Endothelial cell (in vitro differentiated cells): ENCODE measurements at regions not wholly inside any gene's neighbourhood (a gene's known extent, or its start where the extent isn't known, plus 50 kb on each side); places are given as distances from the start of the nearest gene placed in this dataset.

Experiments used
- DNase-seq: peaks from one replicate; pipeline ENCODE4 v3.0.0; 2021; ENCODE audit warnings: low spot score
- H3K27ac Mint-ChIP-seq: one replicate; pipeline ENCODE4 v1.8.0; 2021; ENCODE audit warnings: mixed read lengths, inconsistent platforms; ENCODE audit not compliant: unreplicated experiment
- H3K27me3 Mint-ChIP-seq: one replicate; pipeline ENCODE4 v1.8.0; 2021; ENCODE audit warnings: mild to moderate bottlenecking, moderate library complexity, mixed read lengths, inconsistent platforms; ENCODE audit not compliant: unreplicated experiment
- H3K36me3 Mint-ChIP-seq: one replicate; pipeline ENCODE4 v1.8.0; 2021; ENCODE audit warnings: mild to moderate bottlenecking, low read depth, mixed read lengths, inconsistent platforms; ENCODE audit not compliant: unreplicated experiment
- H3K4me1 Mint-ChIP-seq: one replicate; pipeline ENCODE4 v1.8.0; 2021; ENCODE audit warnings: mild to moderate bottlenecking, mixed read lengths, inconsistent platforms; ENCODE audit not compliant: unreplicated experiment
- H3K4me3 Mint-ChIP-seq: one replicate; pipeline ENCODE4 v1.8.0; 2021; ENCODE audit warnings: mild to moderate bottlenecking, mixed read lengths, inconsistent platforms; ENCODE audit not compliant: unreplicated experiment
- H3K9me3 Mint-ChIP-seq: one replicate; pipeline ENCODE4 v1.8.0; 2021; ENCODE audit warnings: mixed read lengths, inconsistent platforms; ENCODE audit not compliant: unreplicated experiment
- TF ChIP-seq, protein P1 (sequence below): fragments of 200-600 bp; sonication (generic); IDR thresholded peaks from one replicate; pipeline ENCODE4 v1.5.0; 2021; ENCODE audit warnings: antibody characterized with exemption; ENCODE audit not compliant: unreplicated experiment

DNA sequence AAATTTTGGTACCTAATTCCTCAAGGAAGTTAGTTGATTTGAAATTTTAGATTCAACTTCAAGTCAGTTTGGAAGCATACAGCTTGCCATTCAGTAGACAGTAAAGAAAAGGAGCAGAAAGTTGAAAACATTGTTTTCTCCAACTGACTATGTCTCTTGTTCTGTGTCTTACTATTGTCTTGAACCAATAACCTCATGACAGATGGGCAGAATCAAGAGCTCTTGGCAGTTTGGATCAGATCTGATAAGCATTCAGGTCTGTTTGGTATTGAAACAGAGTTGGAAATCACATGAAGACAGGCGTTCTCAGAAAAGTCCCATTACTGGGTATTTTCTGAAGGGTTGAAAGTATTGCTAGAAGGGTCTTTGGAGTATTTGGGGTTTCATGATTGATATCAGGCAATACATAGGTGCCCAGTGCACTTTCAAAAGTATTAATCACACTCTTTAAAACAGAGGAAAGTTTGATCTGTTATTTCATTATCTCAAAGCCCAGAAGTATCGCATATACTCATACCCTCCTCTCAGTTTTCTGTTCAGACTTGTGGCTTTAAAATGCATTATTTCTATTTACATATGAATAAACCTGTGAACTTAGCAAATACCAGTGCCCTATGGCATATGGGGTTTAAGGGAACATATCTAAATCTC lies 428.4 kb upstream of the ZEB2 start:
- peaks cover 3% of the 10 kb centered on the region for H3K27me3 Mint-ChIP-seq
- H3K27ac Mint-ChIP-seq, result no peak overlapping the region
- no peaks in the 10 kb centered on the region for H3K4me1 Mint-ChIP-seq
- TF ChIP-seq, protein P1, sequence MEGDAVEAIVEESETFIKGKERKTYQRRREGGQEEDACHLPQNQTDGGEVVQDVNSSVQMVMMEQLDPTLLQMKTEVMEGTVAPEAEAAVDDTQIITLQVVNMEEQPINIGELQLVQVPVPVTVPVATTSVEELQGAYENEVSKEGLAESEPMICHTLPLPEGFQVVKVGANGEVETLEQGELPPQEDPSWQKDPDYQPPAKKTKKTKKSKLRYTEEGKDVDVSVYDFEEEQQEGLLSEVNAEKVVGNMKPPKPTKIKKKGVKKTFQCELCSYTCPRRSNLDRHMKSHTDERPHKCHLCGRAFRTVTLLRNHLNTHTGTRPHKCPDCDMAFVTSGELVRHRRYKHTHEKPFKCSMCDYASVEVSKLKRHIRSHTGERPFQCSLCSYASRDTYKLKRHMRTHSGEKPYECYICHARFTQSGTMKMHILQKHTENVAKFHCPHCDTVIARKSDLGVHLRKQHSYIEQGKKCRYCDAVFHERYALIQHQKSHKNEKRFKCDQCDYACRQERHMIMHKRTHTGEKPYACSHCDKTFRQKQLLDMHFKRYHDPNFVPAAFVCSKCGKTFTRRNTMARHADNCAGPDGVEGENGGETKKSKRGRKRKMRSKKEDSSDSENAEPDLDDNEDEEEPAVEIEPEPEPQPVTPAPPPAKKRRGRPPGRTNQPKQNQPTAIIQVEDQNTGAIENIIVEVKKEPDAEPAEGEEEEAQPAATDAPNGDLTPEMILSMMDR, result no peak
- H3K36me3 Mint-ChIP-seq, result no peaks in the 10 kb centered on the region
- no peak for DNase-seq
- H3K4me3 Mint-ChIP-seq, result no peak overlapping the region
- no peaks in the 10 kb centered on the region for H3K9me3 Mint-ChIP-seq

GRCh38 chr2:144947709-144948037 lies 427.8 kb upstream of the ZEB2 start:
- no peak overlapping the region for H3K4me3 Mint-ChIP-seq
- H3K27ac Mint-ChIP-seq, result no peak overlapping the region
- H3K27me3 Mint-ChIP-seq, result peaks cover 3% of the 10 kb centered on the region
- no peaks in the 10 kb centered on the region for H3K36me3 Mint-ChIP-seq
- DNase-seq, result no peak
- TF ChIP-seq, protein P1, result no peak
- H3K9me3 Mint-ChIP-seq, result no peaks in the 10 kb centered on the region
- H3K4me1 Mint-ChIP-seq, result no peaks in the 10 kb centered on the region

DNA sequence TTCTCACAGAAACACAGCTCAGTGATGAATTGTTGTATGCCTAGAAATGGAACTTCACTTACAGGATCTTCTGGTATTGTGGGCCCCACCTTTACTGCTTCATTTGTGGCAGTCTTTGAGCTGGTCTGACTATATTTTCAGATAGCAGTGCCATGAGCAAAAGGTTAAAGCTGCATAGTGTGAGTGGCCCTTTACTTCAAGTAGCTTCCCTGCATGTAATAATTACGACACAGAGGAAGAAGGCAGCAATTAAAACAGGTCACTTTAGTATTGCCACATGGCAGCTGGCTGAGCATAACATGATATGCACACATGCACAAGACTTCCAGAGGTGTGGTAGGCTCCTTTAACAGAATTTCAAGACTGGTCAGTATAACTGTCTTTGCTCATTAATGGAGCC lies 426.3 kb upstream of the ZEB2 start:
- H3K27ac Mint-ChIP-seq, result no peak overlapping the region
- no peak for DNase-seq
- peaks cover 3% of the 10 kb centered on the region for H3K27me3 Mint-ChIP-seq
- no peaks in the 10 kb centered on the region for H3K9me3 Mint-ChIP-seq
- H3K36me3 Mint-ChIP-seq, result no peaks in the 10 kb centered on the region
- no peaks in the 10 kb centered on the region for H3K4me1 Mint-ChIP-seq
- TF ChIP-seq, protein P1, result no peak
- H3K4me3 Mint-ChIP-seq, result no peak overlapping the region

DNA sequence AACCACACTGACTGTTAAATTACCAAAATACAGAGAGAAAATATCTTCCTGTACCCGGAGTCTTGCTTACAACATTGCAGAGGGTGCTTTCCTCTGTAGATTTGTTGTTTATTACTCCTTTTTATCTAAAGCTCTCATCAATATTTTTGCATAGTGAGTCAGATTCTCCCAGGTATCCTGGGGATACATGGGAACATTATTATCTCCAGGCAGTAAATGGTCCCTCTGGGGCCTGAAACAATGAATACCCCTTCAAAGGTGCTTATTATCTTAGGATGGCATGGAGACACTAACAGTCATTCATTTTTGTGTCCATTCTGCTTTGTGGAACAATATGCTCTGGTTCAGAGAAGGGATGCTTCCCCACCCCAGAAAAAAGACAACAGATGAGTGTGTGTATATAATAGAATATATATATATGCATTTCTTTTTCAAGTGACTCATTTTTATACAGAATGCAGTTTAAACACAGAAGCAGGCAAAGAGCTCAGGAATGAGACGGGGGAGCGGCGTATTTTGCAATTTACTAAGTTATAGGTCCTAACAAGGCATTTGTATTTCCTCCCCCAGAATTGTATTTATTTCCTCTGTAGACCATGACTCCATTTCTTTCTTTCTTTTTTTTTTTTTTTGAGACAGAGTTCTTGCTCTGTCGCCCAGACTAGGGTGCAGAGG lies 424.8 kb upstream of the ZEB2 start:
- TF ChIP-seq, protein P1, result no peak
- Mint-ChIP-seq H3K36me3 (no peaks in the 10 kb centered on the region), H3K27me3 (no peaks in the 10 kb centered on the region), H3K9me3 (no peaks in the 10 kb centered on the region), H3K4me1 (no peaks in the 10 kb centered on the region), H3K4me3 (no peak overlapping the region), H3K27ac (no peak overlapping the region)
- DNase-seq, result no peak

- no peak overlapping the region for H3K27ac Mint-ChIP-seq
These were observed 424.1 kb upstream of the ZEB2 start for GRCh38 chr2:144943986-144944385.

More at GRCh38 chr2:144943986-144944385, 424.1 kb upstream of the ZEB2 start:
- TF ChIP-seq, protein P1, result no peak
- H3K9me3 Mint-ChIP-seq, result no peaks in the 10 kb centered on the region
- H3K27me3 Mint-ChIP-seq, result no peaks in the 10 kb centered on the region
- H3K4me3 Mint-ChIP-seq, result no peak overlapping the region
- DNase-seq, result no peak
- no peaks in the 10 kb centered on the region for H3K36me3 Mint-ChIP-seq
- no peaks in the 10 kb centered on the region for H3K4me1 Mint-ChIP-seq
